DMS53 treated with DMSO at 0.1 percent for 48 hours (cell line): ENCODE measurements at regions not wholly inside any gene's neighbourhood (a gene's known extent, or its start where the extent isn't known, plus 50 kb on each side); places are given as distances from the start of the nearest gene placed in this dataset.

Experiments
- DNase-seq: peaks from one replicate; lab custom pipeline; 2025; ENCODE audit not compliant: unreplicated experiment; lab: John Stamatoyannopoulos, UW

- DNase-seq = peak; percentile 51
Measured at GRCh38 chr18:34977838-34978532, 63.2 kb upstream of the MAPRE2 start.

- DNase-seq = no peak
Measured at GRCh38 chr18:34978533-34978893, 62.7 kb upstream of the MAPRE2 start.

- DNase-seq = peak; percentile 97
Measured at GRCh38 chr18:34978953-34979608, 62.1 kb upstream of the MAPRE2 start.

- DNase-seq = no peak
Measured at GRCh38 chr18:34981487-34981886, 59.7 kb upstream of the MAPRE2 start.

- DNase-seq = no peak
Measured at GRCh38 chr18:34985963-34986362, 55.2 kb upstream of the MAPRE2 start.

GRCh38 chr18:34990597-34990996 lies 50.6 kb upstream of the MAPRE2 start:
- no peak for DNase-seq

- no peak for DNase-seq
Measured at GRCh38 chr18:34991152-34991551, 50.1 kb upstream of the MAPRE2 start.
